CD4-positive, alpha-beta T cell treated with Interferon alpha-2 for 1 hour (primary cell): ENCODE measurements at regions not wholly inside any gene's neighbourhood (a gene's known extent, or its start where the extent isn't known, plus 50 kb on each side); places are given as distances from the start of the nearest gene placed in this dataset.

Experiments used
- DNase-seq, 2 donors: peaks; one replicate each; pipeline ENCODE4 v3.0.0-alpha.2; 2020 to 2022

- no peak for DNase-seq
These were observed 96.7 kb upstream of the SLC22A11 start for GRCh38 chr11:64458997-64459396.

- no peak for DNase-seq
These were observed 96.1 kb upstream of the SLC22A11 start for GRCh38 chr11:64459609-64460008.

GRCh38 chr11:64461081-64461480 lies 94.7 kb upstream of the SLC22A11 start:
- no peak for DNase-seq

- no peak for DNase-seq
These were observed 89.5 kb upstream of the SLC22A11 start for GRCh38 chr11:64466115-64466718.

- DNase-seq, result no peak
These were observed 86.5 kb upstream of the SLC22A11 start for GRCh38 chr11:64469288-64469687.

- no peak for DNase-seq
These were observed 82.9 kb upstream of the SLC22A11 start for GRCh38 chr11:64472593-64473455.

- no peak for DNase-seq
These were observed 81.1 kb upstream of the SLC22A11 start for GRCh38 chr11:64474680-64475079.

GRCh38 chr11:64475145-64475544 lies 80.6 kb upstream of the SLC22A11 start:
- DNase-seq, result no peak

GRCh38 chr11:64476881-64477280 lies 78.9 kb upstream of the SLC22A11 start:
- no peak for DNase-seq

GRCh38 chr11:64477675-64478074 lies 78.1 kb upstream of the SLC22A11 start:
- DNase-seq, result no peak

- no peak for DNase-seq
These were observed 73.2 kb upstream of the SLC22A11 start for GRCh38 chr11:64482588-64482987.

GRCh38 chr11:64484191-64485022 lies 71.3 kb upstream of the SLC22A11 start:
- no peak for DNase-seq

GRCh38 chr11:64485074-64485473 lies 70.7 kb upstream of the SLC22A11 start:
- no peak for DNase-seq

- peak; percentile 35 to 47 for DNase-seq
These were observed 65.8 kb upstream of the SLC22A11 start for GRCh38 chr11:64489831-64490441.

- DNase-seq, result no peak
These were observed 65.1 kb upstream of the SLC22A11 start for GRCh38 chr11:64490562-64491216.

- no peak for DNase-seq
These were observed 63.2 kb upstream of the SLC22A11 start for GRCh38 chr11:64492561-64492960.

- peak in 1 of 2 donors; percentile 23 for DNase-seq
These were observed 57.6 kb upstream of the SLC22A11 start for GRCh38 chr11:64498136-64498535.

GRCh38 chr11:64499261-64500004 lies 56.3 kb upstream of the SLC22A11 start:
- DNase-seq, result no peak

- DNase-seq, result no peak
These were observed 55.3 kb upstream of the SLC22A11 start for GRCh38 chr11:64500176-64501013.

GRCh38 chr11:64501500-64502427 lies 54.0 kb upstream of the SLC22A11 start:
- no peak for DNase-seq
